ENCODE measurements at regions not wholly inside any gene's neighbourhood (a gene's known extent, or its start where the extent isn't known, plus 50 kb on each side); places are given as distances from the start of the nearest gene placed in this dataset.

GRCh38 chr12:86521870-86522269 lies 265.7 kb upstream of the MGAT4C start:
- no peak for TF ChIP-seq CTCF (conservative IDR thresholded peaks at IDR 0.05; ENCODE audit: low read depth, low read length)
- no peak overlapping the region for H3K4me3 ChIP-seq (ENCODE audit: low read length)
- DNase-seq (ENCODE audit: low read depth), result no peak

DNA sequence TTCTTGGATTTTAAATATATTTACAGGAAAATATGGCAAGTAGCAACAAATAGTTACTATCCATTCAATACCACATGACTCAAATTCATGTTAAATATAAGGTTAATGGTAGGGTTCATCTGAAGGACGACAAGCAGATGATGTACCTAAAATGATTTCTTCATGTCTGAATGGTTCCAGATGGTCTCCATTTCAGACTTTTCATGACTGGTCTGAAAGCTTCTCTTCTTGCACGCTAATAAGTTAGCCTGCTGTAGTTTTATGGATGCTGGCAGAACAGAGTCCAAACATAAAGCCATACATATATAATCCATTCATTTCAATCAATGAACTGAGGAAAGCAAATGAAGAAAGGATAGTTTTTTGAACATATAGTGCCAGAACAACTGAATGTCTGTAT lies 257.0 kb upstream of the MGAT4C start:
- TF ChIP-seq CTCF (conservative IDR thresholded peaks at IDR 0.05; ENCODE audit: low read depth, low read length), result no peak
- no peak for DNase-seq (ENCODE audit: low read depth)
- H3K4me3 ChIP-seq (ENCODE audit: low read length), result no peak overlapping the region

- no peak for DNase-seq (ENCODE audit: low read depth)
- no peak for TF ChIP-seq CTCF (conservative IDR thresholded peaks at IDR 0.05; ENCODE audit: low read depth, low read length)
- H3K4me3 ChIP-seq (ENCODE audit: low read length), result no peak overlapping the region
These were observed 240.4 kb upstream of the MGAT4C start for GRCh38 chr12:86496595-86496994.

GRCh38 chr12:86484473-86484872 lies 228.3 kb upstream of the MGAT4C start:
- H3K4me3 ChIP-seq (ENCODE audit: low read length), result no peak overlapping the region
- DNase-seq (ENCODE audit: low read depth), result no peak
- no peak for TF ChIP-seq CTCF (conservative IDR thresholded peaks at IDR 0.05; ENCODE audit: low read depth, low read length)

- no peak for DNase-seq (ENCODE audit: low read depth)
- no peak overlapping the region for H3K4me3 ChIP-seq (ENCODE audit: low read length)
- no peak for TF ChIP-seq CTCF (conservative IDR thresholded peaks at IDR 0.05; ENCODE audit: low read depth, low read length)
These were observed 217.0 kb upstream of the MGAT4C start for GRCh38 chr12:86473231-86473630.

GRCh38 chr12:86456776-86457175 lies 200.6 kb upstream of the MGAT4C start:
- no peak for DNase-seq (ENCODE audit: low read depth)
- no peak for TF ChIP-seq CTCF (conservative IDR thresholded peaks at IDR 0.05; ENCODE audit: low read depth, low read length)
- H3K4me3 ChIP-seq (ENCODE audit: low read length), result no peak overlapping the region

GRCh38 chr12:86456241-86456640 lies 200.1 kb upstream of the MGAT4C start:
- H3K4me3 ChIP-seq (ENCODE audit: low read length), result no peak overlapping the region
- no peak for DNase-seq (ENCODE audit: low read depth)
- no peak for TF ChIP-seq CTCF (conservative IDR thresholded peaks at IDR 0.05; ENCODE audit: low read depth, low read length)

All from retinal pigment epithelial cell (primary cell).